Suppressor macrophage treated with lipopolysaccharide for 4 hours (primary cell): ENCODE measurements at regions not wholly inside any gene's neighbourhood (a gene's known extent, or its start where the extent isn't known, plus 50 kb on each side); places are given as distances from the start of the nearest gene placed in this dataset.
"Not testable (repeated sequence)": the region's sequence is repeated elsewhere in the genome, so short reads cannot be mapped to it uniquely, and the experiment has no call there.

ENCODE experiments used
- DNase-seq: peaks from one replicate; pipeline ENCODE4 v3.0.0-alpha.2; 2020

DNA sequence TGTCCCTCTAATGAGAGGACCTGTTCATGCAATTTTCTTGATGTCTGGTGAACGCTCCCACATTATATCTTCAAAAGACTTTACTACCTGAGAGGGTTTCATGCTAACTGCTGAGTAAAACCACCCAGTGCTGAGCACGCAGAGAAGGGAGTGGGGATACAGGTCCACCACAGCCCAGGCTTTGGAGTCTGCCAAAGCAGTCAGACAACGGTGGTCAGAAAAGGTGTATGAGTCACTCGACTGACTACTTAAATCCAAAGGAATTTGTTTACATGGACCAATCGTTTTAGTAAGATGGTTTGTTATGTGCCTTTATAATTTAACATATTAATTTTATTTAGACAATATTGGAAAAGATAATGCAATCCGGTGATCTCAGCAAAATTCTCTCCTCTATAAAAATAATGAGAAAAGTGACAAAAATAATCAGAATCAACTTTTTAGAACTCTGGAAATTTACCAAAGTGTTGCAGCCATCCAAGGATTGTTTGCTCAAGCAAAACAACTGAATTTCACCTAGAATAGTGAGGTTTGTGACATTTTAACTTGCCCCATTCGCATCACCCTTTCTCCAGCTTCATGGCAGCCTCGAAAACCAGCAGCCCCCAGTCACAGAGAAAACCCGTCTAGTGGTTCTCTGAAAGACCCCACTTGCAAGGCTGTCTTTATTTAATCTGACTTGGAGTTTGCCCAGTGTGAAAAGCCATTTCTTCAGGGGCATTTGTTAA, 52.1 kb upstream of the PLGLB2 start:
- DNase-seq: not testable (repeated sequence)
